Amygdala (tissue), 56 donors: ENCODE measurements at regions not wholly inside any gene's neighbourhood (a gene's known extent, or its start where the extent isn't known, plus 50 kb on each side); places are given as distances from the start of the nearest gene placed in this dataset.
A peak's percentile ranks its signal among the peaks of the same experiment; 100 is the strongest.

ENCODE experiments used
- DNase-seq, 56 donors: peaks; one replicate each; lab custom pipeline; 2025; lab: John Stamatoyannopoulos, UW

DNA sequence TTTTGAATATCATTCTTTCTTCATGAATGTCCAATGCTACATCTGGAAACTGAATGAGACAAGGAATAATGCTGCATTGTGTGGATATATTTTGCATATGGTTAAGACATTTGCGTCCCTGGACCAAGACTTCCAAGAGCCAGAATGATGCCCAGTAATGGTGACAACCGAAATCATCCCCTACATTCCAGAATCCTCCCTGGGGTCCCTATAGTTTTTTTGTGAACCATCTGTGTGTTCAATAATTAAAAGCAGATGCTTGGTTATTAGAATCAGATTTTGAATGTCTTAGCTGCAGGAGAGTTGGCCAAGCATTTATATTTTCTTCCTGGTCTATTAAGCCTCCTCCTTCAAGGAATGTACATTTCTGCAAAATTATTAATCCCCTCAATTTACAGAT lies 426.7 kb upstream of the CDH8 start:
- no peak for DNase-seq

- no peak for DNase-seq
Measured at GRCh38 chr16:62450291-62450690, 414.1 kb upstream of the CDH8 start.

GRCh38 chr16:62445909-62446308 lies 409.7 kb upstream of the CDH8 start:
- DNase-seq = no peak

DNA sequence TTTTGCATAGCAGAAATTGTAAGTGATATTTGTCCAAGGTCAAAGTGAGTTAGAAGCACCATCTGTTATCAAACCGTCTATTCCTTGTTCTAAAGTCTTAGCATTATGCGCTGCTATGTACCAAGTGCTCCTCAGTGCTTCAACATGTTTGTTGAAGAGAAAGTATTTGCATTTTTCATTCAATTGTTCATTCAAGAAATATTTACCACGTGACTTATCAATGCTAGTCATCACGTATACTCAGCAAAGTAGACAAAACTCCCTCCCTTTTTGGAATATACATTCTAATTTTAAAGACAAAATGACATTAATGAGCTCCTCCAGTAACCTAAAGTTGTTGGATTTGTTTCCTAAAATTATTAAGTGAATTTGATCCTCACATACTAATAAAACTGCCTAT lies 388.0 kb upstream of the CDH8 start:
- DNase-seq = no peak

GRCh38 chr16:62408760-62409159 lies 372.5 kb upstream of the CDH8 start:
- DNase-seq = no peak

- DNase-seq = no peak
Measured at GRCh38 chr16:62406387-62406786, 370.1 kb upstream of the CDH8 start.

- DNase-seq = no peak
Measured at GRCh38 chr16:62404842-62405611, 368.8 kb upstream of the CDH8 start.

DNA sequence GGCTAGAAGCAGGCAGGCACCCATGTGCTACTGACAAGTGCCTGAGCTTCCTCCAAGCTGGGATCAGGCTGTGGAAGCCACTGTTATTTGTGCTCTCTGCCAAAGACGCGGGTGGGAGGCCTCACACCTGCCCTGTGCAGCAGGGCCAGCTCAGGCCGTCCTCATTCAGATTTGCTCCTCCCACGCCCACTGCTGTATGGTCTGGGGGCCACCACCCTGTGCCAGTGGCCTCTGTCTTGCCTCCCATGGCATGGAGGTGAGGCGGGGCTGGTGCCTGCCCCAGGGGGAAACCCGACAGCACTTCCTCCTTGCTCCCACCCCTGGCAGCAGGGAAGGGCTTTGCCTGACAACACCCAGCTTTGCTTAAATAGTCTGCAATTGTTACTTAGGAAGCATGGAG lies 356.5 kb upstream of the CDH8 start:
- DNase-seq = peak in 1 of 56 donors; percentile 1

DNA sequence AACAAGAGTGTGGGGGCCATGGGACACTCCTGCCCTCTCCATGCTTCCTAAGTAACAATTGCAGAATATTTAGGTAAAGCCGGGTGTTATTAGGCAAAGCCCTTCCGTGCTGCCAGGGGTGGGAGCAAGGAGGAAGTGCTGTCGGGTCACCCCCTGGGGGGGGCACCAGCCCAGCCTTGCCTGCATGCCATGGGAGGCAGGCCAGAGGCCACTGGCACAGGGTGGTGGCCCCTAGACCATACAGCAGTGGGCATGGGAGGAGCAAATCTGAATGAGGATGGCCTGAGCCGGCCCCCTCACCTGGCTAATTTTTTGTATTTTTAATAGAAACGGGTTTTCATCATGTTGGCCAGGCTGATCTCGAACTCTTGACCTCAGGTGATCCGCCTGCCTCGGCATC lies 355.7 kb upstream of the CDH8 start:
- no peak for DNase-seq

DNA sequence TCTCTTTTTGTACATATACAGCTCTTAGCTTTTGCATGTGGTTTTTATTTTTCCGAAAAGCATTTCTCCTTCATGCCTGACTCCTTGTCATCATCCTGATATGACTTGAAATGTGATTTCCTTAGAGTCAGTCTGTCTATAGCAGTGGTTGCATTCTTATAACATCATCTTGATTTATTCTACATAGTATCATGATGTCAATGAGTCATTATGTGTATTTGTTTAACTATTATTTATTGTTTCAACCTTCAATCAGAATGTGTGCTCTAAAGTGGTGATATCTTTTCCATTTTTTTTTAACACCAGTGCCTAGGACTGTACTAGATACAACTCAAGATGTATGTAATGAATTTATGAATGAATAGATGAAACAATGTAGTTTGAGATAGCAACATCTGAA lies 354.9 kb upstream of the CDH8 start:
- no peak for DNase-seq

DNA sequence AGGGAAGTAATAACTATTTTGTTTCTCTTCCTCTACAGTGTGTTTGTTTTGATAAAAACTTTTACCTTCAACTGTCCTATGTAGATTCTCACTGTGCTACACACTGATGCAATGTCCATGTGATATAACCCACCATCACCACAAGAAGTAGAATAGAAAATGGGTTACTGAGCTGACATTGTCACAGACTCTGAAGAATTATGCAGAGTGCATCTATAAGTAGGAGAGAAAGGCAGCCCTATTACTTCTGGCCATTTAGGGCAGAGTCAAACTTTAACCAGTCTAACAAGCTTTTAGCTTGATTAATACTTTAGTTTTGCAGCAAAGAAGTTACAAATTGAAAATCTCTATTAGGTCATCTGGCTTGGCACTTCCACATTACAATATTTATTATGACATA lies 354.0 kb upstream of the CDH8 start:
- DNase-seq = no peak

DNA sequence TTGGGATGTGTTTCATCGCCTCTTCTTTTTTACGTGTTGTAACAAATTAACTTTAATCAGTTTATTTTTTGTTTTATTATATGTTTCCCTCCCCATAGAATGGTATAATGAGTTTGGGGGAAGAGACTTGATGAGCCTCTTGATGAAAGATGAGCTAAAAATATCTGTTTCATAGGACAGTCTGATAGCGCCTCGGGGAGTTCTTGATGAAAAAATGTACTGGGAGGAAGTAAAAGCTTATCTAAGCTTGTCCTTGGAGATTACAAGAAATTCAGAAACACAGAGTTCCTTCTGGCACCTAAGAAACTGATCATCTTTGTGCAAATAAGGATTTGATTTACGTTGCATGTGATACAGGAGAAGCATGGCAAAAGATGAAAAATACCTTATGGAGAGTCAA lies 350.2 kb upstream of the CDH8 start:
- DNase-seq = no peak

DNA sequence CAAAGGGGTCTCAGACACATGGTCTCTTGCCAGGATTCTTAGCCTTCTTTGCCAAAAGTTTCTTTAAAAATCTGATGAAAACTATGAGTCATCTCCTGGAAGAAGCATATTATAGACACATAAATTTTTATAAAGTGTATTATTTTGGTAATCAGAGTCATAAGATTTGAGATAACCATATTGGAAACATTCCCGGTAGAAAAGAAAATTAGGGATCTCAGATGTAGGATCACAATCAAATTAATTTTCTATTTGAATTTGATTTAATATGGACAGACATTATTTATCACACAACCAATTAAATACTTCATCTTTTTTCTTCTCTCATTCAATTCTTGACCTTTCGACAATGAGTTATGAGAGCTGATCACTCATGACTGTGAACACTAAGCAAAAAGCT lies 347.7 kb upstream of the CDH8 start:
- DNase-seq = no peak

DNA sequence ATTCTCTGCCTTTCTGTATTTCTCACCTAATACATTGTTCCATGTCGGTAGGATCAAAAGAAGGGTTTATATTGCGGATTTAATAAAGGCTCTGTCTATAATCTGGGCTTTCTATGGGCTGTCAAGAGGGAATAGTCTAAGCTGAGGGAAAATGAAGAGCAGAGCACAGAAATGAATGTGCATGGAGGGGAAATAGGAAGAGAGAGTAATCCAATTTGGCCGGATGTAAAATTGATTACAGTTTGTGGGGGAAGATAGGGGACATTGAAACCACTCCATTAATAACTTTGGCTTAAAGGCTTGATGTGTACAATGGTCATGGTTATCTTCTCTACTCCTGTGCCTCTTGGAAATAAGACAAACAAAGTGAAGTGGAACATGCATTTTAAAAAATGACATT lies 334.2 kb upstream of the CDH8 start:
- DNase-seq = no peak

DNA sequence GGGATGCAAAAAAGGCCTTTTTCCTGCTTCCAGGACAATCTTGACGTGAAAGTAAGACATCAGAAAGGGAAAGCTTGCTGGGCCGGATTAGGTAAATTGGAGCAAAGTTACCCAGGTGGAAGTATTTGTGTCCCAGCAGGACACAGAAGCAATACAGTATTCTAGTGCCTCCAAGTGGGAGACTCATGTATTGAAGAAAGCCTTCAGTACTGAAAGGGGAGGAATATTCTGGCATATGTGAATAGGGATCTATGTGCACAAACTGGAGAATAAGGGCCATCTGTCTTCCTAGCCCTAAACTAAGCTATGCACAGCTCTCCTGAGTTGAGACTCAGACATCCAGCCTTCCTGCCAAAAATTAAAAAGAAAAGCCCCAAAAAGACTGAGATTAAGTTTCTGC lies 327.3 kb upstream of the CDH8 start:
- DNase-seq = no peak

DNA sequence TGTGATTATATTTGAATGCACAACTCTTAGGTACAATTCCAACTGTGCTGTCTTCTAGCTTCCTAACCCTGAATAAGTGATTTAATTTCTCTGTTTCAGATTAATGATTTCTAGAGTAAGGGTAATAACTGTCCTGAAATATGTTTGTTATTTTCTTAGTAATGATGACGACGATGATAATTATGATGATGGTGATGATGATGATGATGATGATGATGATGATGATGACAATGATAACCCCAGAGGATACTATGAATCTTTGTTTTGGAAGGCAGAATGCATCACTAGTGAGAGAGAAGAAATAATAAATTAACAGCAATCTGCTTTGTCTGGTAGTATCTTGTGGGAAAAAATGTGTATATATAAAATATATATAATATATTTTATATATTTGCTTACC lies 317.1 kb upstream of the CDH8 start:
- DNase-seq = no peak

DNA sequence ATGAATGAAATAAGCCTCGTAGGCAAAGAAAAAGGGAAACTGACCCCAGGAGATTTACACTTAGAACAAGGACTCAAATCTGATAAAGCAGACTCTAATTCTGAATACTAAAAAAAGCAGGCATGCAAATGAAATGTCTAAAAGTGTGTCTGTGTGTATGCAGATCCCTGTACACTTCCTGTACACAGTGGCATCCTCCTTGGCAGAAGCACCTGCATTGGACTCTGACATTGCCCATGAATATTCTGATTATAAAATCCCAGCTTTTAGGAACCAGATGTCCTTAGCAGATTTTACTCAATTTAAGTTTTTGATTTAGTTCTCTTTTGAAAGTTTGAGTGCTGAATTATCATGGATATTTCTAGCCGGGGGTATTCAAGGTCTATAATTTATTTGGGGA lies 306.0 kb upstream of the CDH8 start:
- DNase-seq = no peak

GRCh38 chr16:62335356-62335755 lies 299.1 kb upstream of the CDH8 start:
- DNase-seq = no peak

- no peak for DNase-seq
Measured at GRCh38 chr16:62321606-62322005, 285.4 kb upstream of the CDH8 start.

GRCh38 chr16:62298600-62298999 lies 262.4 kb upstream of the CDH8 start:
- peak in 3 of 56 donors; percentile 0 to 2 (median 1) for DNase-seq

GRCh38 chr16:62294213-62294972 lies 258.2 kb upstream of the CDH8 start:
- no peak for DNase-seq

DNA sequence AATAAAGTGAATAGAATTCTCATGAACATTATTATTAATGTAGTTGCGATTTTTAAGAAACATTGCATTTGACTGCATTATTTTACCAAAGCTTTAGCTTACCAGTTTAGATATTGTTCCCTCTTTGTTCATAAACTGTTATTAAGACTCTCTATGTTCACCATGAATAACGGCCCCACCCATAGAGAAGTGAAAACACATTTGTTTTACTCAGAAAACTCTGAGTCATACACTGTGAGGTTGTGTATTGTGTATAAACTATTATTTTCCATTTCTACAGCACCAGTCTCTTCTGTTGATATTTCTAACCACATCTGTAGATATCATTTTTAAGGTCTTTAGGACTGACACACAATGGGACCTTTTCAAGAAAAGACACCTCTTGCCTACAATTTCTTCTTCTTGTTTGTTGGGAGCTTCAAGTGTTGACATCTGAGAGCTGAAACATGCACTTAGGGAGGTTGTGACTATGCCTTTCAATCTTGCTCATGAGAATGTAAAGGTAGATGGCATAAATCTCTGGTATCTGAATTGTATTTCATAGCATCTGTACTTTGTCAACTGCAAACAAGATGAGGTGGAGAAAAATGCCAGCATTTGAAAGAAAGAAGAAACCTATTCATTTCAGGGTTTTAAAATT lies 252.9 kb upstream of the CDH8 start:
- DNase-seq = no peak
